Inflammatory macrophage treated with lipopolysaccharide for 4 hours (primary cell): ENCODE measurements at regions not wholly inside any gene's neighbourhood (a gene's known extent, or its start where the extent isn't known, plus 50 kb on each side); places are given as distances from the start of the nearest gene placed in this dataset.

Experiments
- DNase-seq: peaks from one replicate; pipeline ENCODE4 v3.0.0-alpha.2; 2020

GRCh38 chr13:109427148-109427547, 359.2 kb downstream of the IRS2 start:
- DNase-seq: no peak

GRCh38 chr13:109426690-109426990, 359.7 kb downstream of the IRS2 start:
- DNase-seq: no peak

- DNase-seq: no peak
Observed at GRCh38 chr13:109425821-109426689, 360.3 kb downstream of the IRS2 start.

- DNase-seq: peak; percentile 66
Observed at GRCh38 chr13:109422161-109422560, 364.2 kb downstream of the IRS2 start.

- DNase-seq: no peak
Observed at GRCh38 chr13:109419896-109420295, 366.5 kb downstream of the IRS2 start.

GRCh38 chr13:109418111-109418510, 368.3 kb downstream of the IRS2 start:
- peak; percentile 86 for DNase-seq

GRCh38 chr13:109416001-109416400, 370.4 kb downstream of the IRS2 start:
- DNase-seq: no peak

- no peak for DNase-seq
Observed at GRCh38 chr13:109415057-109415456, 371.3 kb downstream of the IRS2 start.

- no peak for DNase-seq
Observed at GRCh38 chr13:109412283-109412901, 374.0 kb downstream of the IRS2 start.

- DNase-seq: no peak
Observed at GRCh38 chr13:109410868-109411267, 375.5 kb downstream of the IRS2 start.

- peak; percentile 9 for DNase-seq
Observed at GRCh38 chr13:109408591-109409382, 377.6 kb downstream of the IRS2 start.

- DNase-seq: no peak
Observed at GRCh38 chr13:109406376-109406992, 379.9 kb downstream of the IRS2 start.

- peak; percentile 67 for DNase-seq
Observed at GRCh38 chr13:109403012-109403421, 383.4 kb downstream of the IRS2 start.

- DNase-seq: no peak
Observed at GRCh38 chr13:109401891-109402290, 384.5 kb downstream of the IRS2 start.

GRCh38 chr13:109401307-109401706, 385.1 kb downstream of the IRS2 start:
- no peak for DNase-seq

- DNase-seq: no peak
Observed at GRCh38 chr13:109400624-109401257, 385.6 kb downstream of the IRS2 start.

GRCh38 chr13:109400209-109400608, 386.2 kb downstream of the IRS2 start:
- DNase-seq: peak; percentile 67

GRCh38 chr13:109398071-109398470, 388.3 kb downstream of the IRS2 start:
- DNase-seq: peak; percentile 48

GRCh38 chr13:109397285-109397684, 389.1 kb downstream of the IRS2 start:
- DNase-seq: no peak

GRCh38 chr13:109396266-109396665, 390.1 kb downstream of the IRS2 start:
- DNase-seq: no peak

- no peak for DNase-seq
Observed at GRCh38 chr13:109395014-109395413, 391.4 kb downstream of the IRS2 start.

GRCh38 chr13:109394311-109394988, 391.9 kb downstream of the IRS2 start:
- no peak for DNase-seq
